Osteocyte (in vitro differentiated cells): ENCODE measurements at regions not wholly inside any gene's neighbourhood (a gene's known extent, or its start where the extent isn't known, plus 50 kb on each side); places are given as distances from the start of the nearest gene placed in this dataset.

Experiments
- DNase-seq: peaks from one replicate; pipeline ENCODE4 v3.0.0; 2021; ENCODE audit warnings: mixed read lengths; ENCODE audit not compliant: unreplicated experiment; ENCODE audit errors: extremely low spot score
- H3K27ac Mint-ChIP-seq: one replicate; pipeline ENCODE4 v1.8.0; 2021; ENCODE audit warnings: mild to moderate bottlenecking, mixed read lengths; ENCODE audit not compliant: unreplicated experiment
- H3K27me3 Mint-ChIP-seq: one replicate; pipeline ENCODE4 v1.8.0; 2021; ENCODE audit warnings: mixed read lengths; ENCODE audit not compliant: unreplicated experiment
- H3K36me3 Mint-ChIP-seq: one replicate; pipeline ENCODE4 v1.8.0; 2021; ENCODE audit warnings: mixed read lengths; ENCODE audit not compliant: unreplicated experiment
- H3K4me1 Mint-ChIP-seq: one replicate; pipeline ENCODE4 v1.8.0; 2021; ENCODE audit warnings: mixed read lengths; ENCODE audit not compliant: unreplicated experiment
- H3K4me3 Mint-ChIP-seq: one replicate; pipeline ENCODE4 v1.8.0; 2021; ENCODE audit warnings: mild to moderate bottlenecking, moderate library complexity, mixed read lengths; ENCODE audit not compliant: unreplicated experiment
- H3K9me3 Mint-ChIP-seq: one replicate; pipeline ENCODE4 v1.8.0; 2021; ENCODE audit warnings: mixed read lengths; ENCODE audit not compliant: unreplicated experiment
- CTCF ChIP-seq: fragments of 200-600 bp; sonication (generic); IDR thresholded peaks from 2 replicates; pipeline ENCODE4 v1.5.0; 2021; ENCODE audit warnings: antibody characterized with exemption, mild to moderate bottlenecking, moderate library complexity

GRCh38 chr11:93969925-93970922, 50.9 kb upstream of the HEPHL1 start:
- Mint-ChIP-seq H3K36me3 (no peaks in the 10 kb centered on the region), H3K27ac (no peak overlapping the region), H3K4me1 (no peaks in the 10 kb centered on the region), H3K27me3 (peaks cover 3% of the 10 kb centered on the region), H3K9me3 (no peaks in the 10 kb centered on the region), H3K4me3 (no peak overlapping the region)
- DNase-seq: no peak
- no peak for TF ChIP-seq CTCF
